ENCODE measurements at regions not wholly inside any gene's neighbourhood (a gene's known extent, or its start where the extent isn't known, plus 50 kb on each side); places are given as distances from the start of the nearest gene placed in this dataset.

DNA sequence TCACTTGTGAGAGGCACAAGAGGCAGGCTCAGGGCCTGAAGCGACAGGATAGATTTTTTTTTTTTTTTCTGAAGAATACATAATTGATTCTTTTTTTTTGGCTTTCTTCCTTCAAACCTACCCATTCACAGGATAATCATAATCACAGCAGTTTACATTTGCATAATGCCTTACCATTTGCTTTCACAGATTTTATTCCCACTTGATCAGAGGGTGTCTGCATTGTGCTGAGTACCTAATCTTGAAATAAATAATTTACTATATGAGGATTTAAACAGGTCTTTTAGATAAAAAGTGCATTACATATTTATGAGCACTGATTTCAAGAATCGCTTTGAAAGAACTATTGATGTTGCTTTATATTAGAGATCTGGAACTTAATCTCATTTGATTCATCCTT lies 219.3 kb downstream of the SPRY1 start:
- H3K27ac ChIP-seq, result no peak overlapping the region
- no peak overlapping the region for H3K4me3 ChIP-seq (ENCODE audit: low read depth, low read length)
- H3K36me3 ChIP-seq, result no peaks in the 10 kb centered on the region
- no peaks in the 10 kb centered on the region for H3K27me3 ChIP-seq (ENCODE audit: insufficient read depth, low read depth, severe bottlenecking)
- DNase-seq, result no peak
- H3K9me3 ChIP-seq (ENCODE audit: severe bottlenecking), result no peaks in the 10 kb centered on the region
- TF ChIP-seq, protein P1, sequence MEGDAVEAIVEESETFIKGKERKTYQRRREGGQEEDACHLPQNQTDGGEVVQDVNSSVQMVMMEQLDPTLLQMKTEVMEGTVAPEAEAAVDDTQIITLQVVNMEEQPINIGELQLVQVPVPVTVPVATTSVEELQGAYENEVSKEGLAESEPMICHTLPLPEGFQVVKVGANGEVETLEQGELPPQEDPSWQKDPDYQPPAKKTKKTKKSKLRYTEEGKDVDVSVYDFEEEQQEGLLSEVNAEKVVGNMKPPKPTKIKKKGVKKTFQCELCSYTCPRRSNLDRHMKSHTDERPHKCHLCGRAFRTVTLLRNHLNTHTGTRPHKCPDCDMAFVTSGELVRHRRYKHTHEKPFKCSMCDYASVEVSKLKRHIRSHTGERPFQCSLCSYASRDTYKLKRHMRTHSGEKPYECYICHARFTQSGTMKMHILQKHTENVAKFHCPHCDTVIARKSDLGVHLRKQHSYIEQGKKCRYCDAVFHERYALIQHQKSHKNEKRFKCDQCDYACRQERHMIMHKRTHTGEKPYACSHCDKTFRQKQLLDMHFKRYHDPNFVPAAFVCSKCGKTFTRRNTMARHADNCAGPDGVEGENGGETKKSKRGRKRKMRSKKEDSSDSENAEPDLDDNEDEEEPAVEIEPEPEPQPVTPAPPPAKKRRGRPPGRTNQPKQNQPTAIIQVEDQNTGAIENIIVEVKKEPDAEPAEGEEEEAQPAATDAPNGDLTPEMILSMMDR (IDR thresholded peaks at IDR 0.05; ENCODE audit: low read depth, low read length), result no peak

DNA sequence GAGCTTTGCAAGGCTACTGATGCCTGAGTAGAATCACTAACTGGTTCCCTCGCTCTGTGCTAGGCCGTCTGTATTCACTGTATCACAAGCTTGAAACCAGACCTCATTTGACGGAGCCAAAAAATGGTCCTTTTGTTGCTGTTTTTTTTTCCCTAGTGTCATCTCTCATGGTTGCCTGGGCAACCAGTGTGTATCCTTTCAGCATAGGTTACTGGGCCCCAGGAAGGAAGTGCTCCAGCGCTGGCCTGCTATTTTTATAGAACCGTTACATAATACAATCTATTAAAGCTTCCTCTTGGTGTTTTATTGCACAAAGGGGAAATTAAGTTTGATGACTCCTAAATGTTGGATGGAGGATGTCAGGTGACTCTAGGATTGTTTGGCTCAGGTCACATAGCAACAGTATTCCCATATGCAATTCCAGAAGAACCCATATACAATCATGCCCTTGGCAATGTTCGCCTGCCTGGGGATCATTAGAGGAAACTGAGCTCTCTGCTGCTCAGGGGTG lies 220.4 kb downstream of the SPRY1 start:
- TF ChIP-seq, protein P1 (IDR thresholded peaks at IDR 0.05; ENCODE audit: low read depth, low read length), result no peak
- H3K27ac ChIP-seq, result no peak overlapping the region
- H3K9me3 ChIP-seq (ENCODE audit: severe bottlenecking), result no peaks in the 10 kb centered on the region
- DNase-seq, result no peak
- H3K36me3 ChIP-seq, result no peaks in the 10 kb centered on the region
- no peaks in the 10 kb centered on the region for H3K27me3 ChIP-seq (ENCODE audit: insufficient read depth, low read depth, severe bottlenecking)
- H3K4me3 ChIP-seq (ENCODE audit: low read depth, low read length), result no peak overlapping the region

DNA sequence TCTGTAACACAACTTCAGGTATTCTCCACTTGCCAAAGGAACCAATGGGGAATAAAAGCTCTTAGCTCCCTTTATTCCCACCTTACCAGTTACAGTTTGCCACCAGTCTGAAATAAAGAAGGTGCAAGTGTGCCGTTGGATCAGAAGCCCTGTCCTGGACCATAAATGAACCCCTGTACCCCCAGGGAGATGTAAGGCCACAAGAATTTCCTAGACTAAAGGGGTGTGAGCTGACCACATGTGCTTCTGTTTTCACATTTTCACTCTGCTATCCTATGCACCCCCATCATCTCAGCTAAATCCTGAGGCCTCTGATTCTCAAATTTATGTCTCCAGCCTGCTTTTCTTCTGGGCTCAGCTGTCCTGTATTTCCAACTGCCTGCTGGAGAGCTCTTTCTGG lies 221.2 kb downstream of the SPRY1 start:
- Histone ChIP-seq H3K27me3 (ENCODE audit: insufficient read depth, low read depth, severe bottlenecking) (no peaks in the 10 kb centered on the region), H3K27ac (no peak overlapping the region), H3K36me3 (no peaks in the 10 kb centered on the region), H3K4me3 (ENCODE audit: low read depth, low read length) (no peak overlapping the region), H3K9me3 (ENCODE audit: severe bottlenecking) (no peaks in the 10 kb centered on the region)
- TF ChIP-seq, protein P1 (IDR thresholded peaks at IDR 0.05; ENCODE audit: low read depth, low read length), result no peak
- no peak for DNase-seq

DNA sequence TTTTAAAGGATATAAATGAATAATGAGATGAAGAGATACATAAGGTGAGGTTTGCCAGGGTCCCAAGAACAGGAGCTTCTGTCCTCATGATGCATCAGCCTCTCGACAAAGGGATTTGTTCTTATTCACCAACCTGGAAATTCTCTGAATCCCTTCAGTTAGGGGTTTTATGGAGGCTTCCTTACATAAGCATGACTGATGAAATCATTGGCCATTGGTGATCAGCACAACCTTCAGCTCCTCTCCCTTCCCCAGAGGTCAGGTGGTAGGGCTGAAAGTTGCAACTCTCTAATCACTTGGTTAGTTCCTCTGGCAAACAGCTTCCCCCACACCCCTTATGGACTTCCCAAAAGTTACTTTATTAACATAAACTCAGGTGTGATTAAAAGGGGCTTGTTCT lies 222.0 kb downstream of the SPRY1 start:
- H3K27ac ChIP-seq, result no peak overlapping the region
- H3K4me3 ChIP-seq (ENCODE audit: low read depth, low read length), result no peak overlapping the region
- TF ChIP-seq, protein P1 (IDR thresholded peaks at IDR 0.05; ENCODE audit: low read depth, low read length), result no peak
- no peaks in the 10 kb centered on the region for H3K36me3 ChIP-seq
- DNase-seq, result no peak
- H3K9me3 ChIP-seq (ENCODE audit: severe bottlenecking), result no peaks in the 10 kb centered on the region
- no peaks in the 10 kb centered on the region for H3K27me3 ChIP-seq (ENCODE audit: insufficient read depth, low read depth, severe bottlenecking)

DNA sequence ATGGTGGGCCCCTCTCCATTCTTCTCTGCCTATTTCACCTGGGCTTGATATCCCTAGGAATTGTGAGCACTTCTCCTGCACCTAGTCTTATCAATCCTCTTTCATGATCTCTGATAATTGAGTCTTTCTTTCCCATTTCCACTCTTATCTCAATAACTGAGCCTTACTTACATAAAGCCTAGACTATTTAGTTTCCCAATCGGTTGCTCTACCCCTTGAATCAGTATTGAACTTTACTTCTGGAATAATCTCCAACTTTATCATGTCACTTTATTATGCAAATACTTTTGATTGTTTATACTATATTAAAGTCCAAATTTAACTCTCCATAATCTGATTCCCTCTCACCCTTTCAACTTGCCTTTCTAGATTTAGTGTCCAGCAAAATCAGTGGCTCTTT lies 222.7 kb downstream of the SPRY1 start:
- no peaks in the 10 kb centered on the region for H3K9me3 ChIP-seq (ENCODE audit: severe bottlenecking)

DNA sequence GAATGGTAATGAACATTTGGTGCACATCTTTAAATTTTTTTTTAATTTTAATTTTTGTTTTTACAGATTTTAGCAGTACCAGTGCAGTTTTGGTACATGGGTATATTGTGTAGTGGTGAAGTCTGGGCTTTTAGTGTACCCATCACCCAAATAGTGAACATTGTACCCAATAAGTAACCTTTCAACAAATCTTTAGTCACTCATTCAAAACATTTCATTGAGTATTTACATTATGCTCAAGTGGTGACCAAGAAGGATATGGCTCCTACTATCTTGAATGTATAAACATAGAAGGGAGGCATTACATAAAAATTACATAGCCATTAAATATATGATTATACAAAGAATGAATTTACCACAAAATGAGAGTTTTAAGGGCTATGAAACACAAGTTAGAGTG lies 223.3 kb downstream of the SPRY1 start:
- DNase-seq, result no peak
- TF ChIP-seq, protein P1 (IDR thresholded peaks at IDR 0.05; ENCODE audit: low read depth, low read length), result no peak
- Histone ChIP-seq H3K4me3 (ENCODE audit: low read depth, low read length) (no peak overlapping the region), H3K36me3 (no peaks in the 10 kb centered on the region), H3K9me3 (ENCODE audit: severe bottlenecking) (no peaks in the 10 kb centered on the region), H3K27ac (no peak overlapping the region), H3K27me3 (ENCODE audit: insufficient read depth, low read depth, severe bottlenecking) (no peaks in the 10 kb centered on the region)

More for the DNA sequence above, 222.7 kb downstream of the SPRY1 start:
- TF ChIP-seq, protein P1 (IDR thresholded peaks at IDR 0.05; ENCODE audit: low read depth, low read length), result no peak
- Histone ChIP-seq H3K36me3 (no peaks in the 10 kb centered on the region), H3K27ac (no peak overlapping the region), H3K27me3 (ENCODE audit: insufficient read depth, low read depth, severe bottlenecking) (no peaks in the 10 kb centered on the region), H3K4me3 (ENCODE audit: low read depth, low read length) (no peak overlapping the region)
- DNase-seq, result no peak
